ENCODE measurements at regions not wholly inside any gene's neighbourhood (a gene's known extent, or its start where the extent isn't known, plus 50 kb on each side); places are given as distances from the start of the nearest gene placed in this dataset.

- peaks cover 1% of the 10 kb centered on the region for H3K4me1 ChIP-seq (ENCODE audit: insufficient read depth)
- intact Hi-C loops (cut with DNase I): no loop called here
- WGBS, 3 donors: 60 to 81% (median 77%) methylated on average over 1 of the region's 1 CpG
- H3K36me3 ChIP-seq: no peaks in the 10 kb centered on the region
- H3K27ac ChIP-seq: no peak overlapping the region
- TF ChIP-seq, protein P1, sequence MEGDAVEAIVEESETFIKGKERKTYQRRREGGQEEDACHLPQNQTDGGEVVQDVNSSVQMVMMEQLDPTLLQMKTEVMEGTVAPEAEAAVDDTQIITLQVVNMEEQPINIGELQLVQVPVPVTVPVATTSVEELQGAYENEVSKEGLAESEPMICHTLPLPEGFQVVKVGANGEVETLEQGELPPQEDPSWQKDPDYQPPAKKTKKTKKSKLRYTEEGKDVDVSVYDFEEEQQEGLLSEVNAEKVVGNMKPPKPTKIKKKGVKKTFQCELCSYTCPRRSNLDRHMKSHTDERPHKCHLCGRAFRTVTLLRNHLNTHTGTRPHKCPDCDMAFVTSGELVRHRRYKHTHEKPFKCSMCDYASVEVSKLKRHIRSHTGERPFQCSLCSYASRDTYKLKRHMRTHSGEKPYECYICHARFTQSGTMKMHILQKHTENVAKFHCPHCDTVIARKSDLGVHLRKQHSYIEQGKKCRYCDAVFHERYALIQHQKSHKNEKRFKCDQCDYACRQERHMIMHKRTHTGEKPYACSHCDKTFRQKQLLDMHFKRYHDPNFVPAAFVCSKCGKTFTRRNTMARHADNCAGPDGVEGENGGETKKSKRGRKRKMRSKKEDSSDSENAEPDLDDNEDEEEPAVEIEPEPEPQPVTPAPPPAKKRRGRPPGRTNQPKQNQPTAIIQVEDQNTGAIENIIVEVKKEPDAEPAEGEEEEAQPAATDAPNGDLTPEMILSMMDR (IDR thresholded peaks at IDR 0.05): no peak
- TF ChIP-seq EP300 (IDR thresholded peaks at IDR 0.05): no peak
- no peak for TF ChIP-seq POLR2A (IDR thresholded peaks at IDR 0.05)
- H3K9me3 ChIP-seq: no peaks in the 10 kb centered on the region
- H3K27me3 ChIP-seq: no peaks in the 10 kb centered on the region
- no peak overlapping the region for H3K4me3 ChIP-seq
- no peak for DNase-seq
Measured at GRCh38 chr2:177317857-177318256, 53.3 kb upstream of the NFE2L2 start.

DNA sequence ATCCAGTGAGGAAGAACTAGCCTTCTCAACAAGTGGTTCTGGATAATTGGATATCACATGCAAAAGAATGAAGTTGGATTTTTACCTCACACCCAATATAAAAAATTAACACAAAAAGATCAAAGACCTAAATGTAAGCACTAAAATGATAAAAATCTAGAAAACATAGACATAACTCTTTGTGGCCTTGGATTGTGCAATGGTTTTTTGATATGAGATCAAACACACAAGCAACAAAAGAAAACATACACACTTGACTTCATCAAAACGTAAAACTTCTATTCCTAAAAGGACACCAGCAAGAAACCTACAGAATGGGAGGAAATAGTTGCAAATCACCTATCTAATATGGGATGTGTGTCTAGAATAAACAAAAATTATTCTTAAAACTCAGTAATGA is 54.1 kb upstream of the NFE2L2 start:
- H3K27ac ChIP-seq: no peak overlapping the region
- intact Hi-C loops (cut with DNase I): no loop called here

DNA sequence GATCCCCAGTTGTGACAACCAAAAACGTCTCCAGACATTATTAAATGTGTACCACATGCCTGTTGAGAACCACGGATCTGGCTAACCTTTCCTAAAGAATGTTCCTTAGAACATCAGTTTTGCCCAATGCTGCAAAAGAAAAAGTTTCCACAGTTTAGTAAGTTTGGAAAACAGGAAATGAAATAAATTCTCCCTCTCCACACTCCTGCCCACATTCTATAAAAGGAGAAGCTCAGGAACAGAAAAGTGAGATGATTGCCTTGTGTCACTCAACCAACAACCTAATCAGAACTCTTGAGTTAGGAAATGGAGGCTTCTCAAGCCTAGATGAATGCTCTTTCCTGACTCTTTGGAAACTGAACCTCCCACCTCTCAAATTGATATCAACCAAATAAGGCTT is 56.1 kb upstream of the NFE2L2 start:
- no peaks in the 10 kb centered on the region for H3K27me3 ChIP-seq
- no peak overlapping the region for H3K27ac ChIP-seq
- no peaks in the 10 kb centered on the region for H3K4me1 ChIP-seq (ENCODE audit: insufficient read depth)
- H3K36me3 ChIP-seq: no peaks in the 10 kb centered on the region
- TF ChIP-seq, protein P1 (IDR thresholded peaks at IDR 0.05): no peak
- TF ChIP-seq EP300 (IDR thresholded peaks at IDR 0.05) (no peak), POLR2A (IDR thresholded peaks at IDR 0.05) (no peak)
- H3K9me3 ChIP-seq: no peaks in the 10 kb centered on the region
- 70 to 75% (median 74%) methylated on average over 2 of the region's 2 CpGs for WGBS, 3 donors
- no peak overlapping the region for H3K4me3 ChIP-seq
- DNase-seq: no peak
- intact Hi-C loops (cut with DNase I): no loop called here

More for the DNA sequence above, 54.1 kb upstream of the NFE2L2 start:
- H3K27me3 ChIP-seq: no peaks in the 10 kb centered on the region
- 90 to 96% (median 91%) methylated on average over 1 of the region's 1 CpG for WGBS, 3 donors
- H3K36me3 ChIP-seq: no peaks in the 10 kb centered on the region
- H3K4me3 ChIP-seq: no peak overlapping the region
- DNase-seq: no peak
- H3K4me1 ChIP-seq (ENCODE audit: insufficient read depth): peaks cover 1% of the 10 kb centered on the region
- no peaks in the 10 kb centered on the region for H3K9me3 ChIP-seq
- TF ChIP-seq POLR2A (IDR thresholded peaks at IDR 0.05) (no peak), EP300 (IDR thresholded peaks at IDR 0.05) (no peak)
- TF ChIP-seq, protein P1 (IDR thresholded peaks at IDR 0.05): no peak

DNA sequence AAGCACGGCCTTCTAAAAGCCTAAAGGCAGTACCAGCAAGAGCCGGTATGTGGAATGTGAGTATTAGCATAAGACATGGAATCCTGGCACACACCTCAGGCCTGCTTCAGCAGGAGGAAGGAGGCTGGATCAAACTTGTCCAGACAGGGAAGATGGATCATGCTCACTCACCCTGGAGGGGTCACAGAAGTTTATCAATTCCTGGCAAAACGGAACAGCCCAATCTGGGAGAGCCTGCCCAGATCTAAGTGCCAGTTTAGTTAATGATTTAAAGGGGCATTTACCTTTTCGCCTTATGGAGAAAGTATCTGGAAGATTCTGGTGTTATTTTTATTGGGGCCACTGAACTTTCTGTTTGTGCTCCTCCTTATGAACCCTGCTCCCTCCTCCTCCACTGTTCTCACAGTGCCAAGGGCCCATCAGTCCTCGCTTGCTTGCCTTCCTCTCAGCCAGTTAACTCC is 58.3 kb upstream of the NFE2L2 start:
- TF ChIP-seq, protein P1 (IDR thresholded peaks at IDR 0.05): no peak
- TF ChIP-seq EP300 (IDR thresholded peaks at IDR 0.05): no peak
- DNase-seq: no peak
- Histone ChIP-seq H3K27me3 (no peaks in the 10 kb centered on the region), H3K4me3 (no peak overlapping the region), H3K27ac (no peak overlapping the region), H3K4me1 (ENCODE audit: insufficient read depth) (no peaks in the 10 kb centered on the region), H3K36me3 (no peaks in the 10 kb centered on the region), H3K9me3 (no peaks in the 10 kb centered on the region)
- intact Hi-C loops (cut with DNase I): no loop called here
- 71 to 89% (median 83%) methylated on average over 5 of the region's 5 CpGs for WGBS, 3 donors
